GM12873 (cell line): ENCODE measurements at regions not wholly inside any gene's neighbourhood (a gene's known extent, or its start where the extent isn't known, plus 50 kb on each side); places are given as distances from the start of the nearest gene placed in this dataset.

Source experiments
- TF ChIP-seq, protein P1 (sequence below): IDR thresholded peaks from 2 replicates; pipeline ENCODE4 v1.5.1; 2012; ENCODE audit warnings: low read depth, mild to moderate bottlenecking, moderate library complexity, low read length, control low read depth; ENCODE audit not compliant: insufficient read depth; ENCODE audit errors: missing control alignments

- TF ChIP-seq, protein P1, sequence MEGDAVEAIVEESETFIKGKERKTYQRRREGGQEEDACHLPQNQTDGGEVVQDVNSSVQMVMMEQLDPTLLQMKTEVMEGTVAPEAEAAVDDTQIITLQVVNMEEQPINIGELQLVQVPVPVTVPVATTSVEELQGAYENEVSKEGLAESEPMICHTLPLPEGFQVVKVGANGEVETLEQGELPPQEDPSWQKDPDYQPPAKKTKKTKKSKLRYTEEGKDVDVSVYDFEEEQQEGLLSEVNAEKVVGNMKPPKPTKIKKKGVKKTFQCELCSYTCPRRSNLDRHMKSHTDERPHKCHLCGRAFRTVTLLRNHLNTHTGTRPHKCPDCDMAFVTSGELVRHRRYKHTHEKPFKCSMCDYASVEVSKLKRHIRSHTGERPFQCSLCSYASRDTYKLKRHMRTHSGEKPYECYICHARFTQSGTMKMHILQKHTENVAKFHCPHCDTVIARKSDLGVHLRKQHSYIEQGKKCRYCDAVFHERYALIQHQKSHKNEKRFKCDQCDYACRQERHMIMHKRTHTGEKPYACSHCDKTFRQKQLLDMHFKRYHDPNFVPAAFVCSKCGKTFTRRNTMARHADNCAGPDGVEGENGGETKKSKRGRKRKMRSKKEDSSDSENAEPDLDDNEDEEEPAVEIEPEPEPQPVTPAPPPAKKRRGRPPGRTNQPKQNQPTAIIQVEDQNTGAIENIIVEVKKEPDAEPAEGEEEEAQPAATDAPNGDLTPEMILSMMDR, result no peak
Measured at GRCh38 chr4:176953021-176953420, 160.3 kb upstream of the VEGFC start.

DNA sequence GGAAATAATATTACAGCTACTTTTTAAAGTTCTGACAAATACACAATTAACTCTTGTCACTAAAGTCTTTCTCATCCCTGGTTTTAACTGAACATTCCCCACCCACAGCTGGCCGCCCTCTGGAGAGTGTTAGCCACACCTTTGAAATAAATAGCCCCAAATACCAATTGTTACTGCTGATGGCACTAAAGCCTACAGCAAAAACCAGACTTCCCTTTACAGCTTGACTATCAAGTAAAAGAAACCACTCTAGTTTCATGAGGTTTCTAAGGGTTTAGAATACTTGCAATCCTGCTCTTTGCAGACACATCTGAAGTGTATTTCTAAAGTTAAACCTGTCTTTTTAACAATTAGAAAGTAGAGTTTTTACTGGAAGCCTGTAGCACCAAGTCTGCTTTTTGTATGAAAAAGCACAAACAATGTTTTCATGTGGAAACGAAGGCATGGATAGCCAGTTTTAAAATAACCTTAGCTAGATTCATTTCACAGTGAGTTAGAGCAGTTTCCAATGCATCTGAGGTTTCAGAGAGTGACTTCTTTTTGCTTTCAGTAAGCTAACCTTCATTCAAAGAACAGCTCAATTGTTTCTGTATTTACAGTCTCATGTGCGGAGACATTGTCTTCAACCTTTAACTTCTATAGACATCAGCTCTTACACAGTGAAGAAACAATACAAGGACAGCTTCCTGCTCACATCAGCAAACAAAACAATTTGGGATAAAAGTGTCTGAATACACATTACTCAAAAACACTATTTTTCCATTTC is 164.8 kb upstream of the VEGFC start:
- TF ChIP-seq, protein P1, result no peak

- TF ChIP-seq, protein P1, result no peak
Measured at GRCh38 chr4:176959980-176960379, 167.3 kb upstream of the VEGFC start.

DNA sequence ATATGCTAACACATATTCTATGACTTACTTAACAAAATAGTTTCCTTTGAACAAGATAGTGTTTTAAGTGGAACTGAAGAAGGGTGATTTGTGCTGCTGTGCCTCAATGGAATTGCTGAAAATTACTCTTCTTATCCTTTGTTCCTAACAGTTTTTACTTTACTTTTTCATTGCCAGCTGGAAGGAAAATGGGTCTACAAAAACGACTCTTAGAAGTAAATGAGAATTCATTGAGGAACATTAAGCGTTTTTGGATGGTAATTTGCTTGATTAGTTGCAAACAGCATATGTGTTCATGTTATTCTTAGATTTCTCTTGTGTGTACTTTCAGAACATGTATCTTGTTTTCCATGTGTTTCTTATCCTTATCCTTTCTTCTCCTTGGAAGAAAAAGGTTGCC is 170.4 kb upstream of the VEGFC start:
- TF ChIP-seq, protein P1, result no peak

DNA sequence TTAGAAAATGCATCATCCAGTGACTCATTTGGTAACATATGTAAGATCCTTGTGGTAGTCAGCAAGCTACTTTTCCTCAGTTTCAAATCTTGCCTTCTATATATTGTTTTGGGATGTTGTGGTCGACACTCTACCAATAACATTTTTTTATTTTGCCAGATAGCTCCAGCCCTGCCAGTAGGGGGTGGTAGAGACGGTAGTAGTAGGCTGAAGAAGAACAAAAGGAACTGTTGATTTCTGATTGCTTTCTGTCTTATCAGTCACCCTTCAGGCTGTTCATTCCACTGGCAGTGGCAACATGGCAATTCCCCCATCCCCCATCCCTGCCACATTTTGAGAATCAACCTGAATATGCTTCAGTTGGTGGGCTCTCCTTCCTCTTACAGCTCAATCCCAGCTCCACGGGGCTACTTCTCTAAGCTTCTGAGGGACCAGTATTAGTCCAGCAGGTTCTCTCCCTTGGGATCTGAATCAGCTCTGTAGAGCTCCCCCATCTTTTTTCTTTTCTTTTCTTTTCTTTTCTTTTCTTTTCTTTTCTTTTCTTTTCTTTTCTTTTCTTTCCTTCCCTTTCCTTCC is 171.5 kb upstream of the VEGFC start:
- TF ChIP-seq, protein P1, result peak; percentile 53

DNA sequence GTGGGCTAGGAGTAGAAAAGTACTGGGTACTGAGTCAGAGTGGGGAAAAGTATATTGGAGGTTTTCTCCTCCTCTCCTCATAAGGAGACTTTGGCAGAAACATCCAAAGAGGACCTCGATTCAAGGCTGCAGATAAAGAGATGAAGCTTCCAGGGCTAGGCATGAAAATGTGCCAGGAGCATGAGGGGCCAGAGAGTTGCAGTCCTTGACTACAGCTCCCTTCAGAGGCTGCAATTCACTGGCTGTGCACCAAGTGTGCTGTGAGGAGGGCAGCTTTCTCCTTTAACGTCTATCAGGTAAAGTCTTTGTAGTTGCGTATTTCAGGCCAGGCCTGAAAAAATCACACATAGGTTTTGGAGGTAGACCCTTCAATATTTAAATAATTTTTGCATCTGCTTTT is 174.9 kb upstream of the VEGFC start:
- TF ChIP-seq, protein P1, result no peak

DNA sequence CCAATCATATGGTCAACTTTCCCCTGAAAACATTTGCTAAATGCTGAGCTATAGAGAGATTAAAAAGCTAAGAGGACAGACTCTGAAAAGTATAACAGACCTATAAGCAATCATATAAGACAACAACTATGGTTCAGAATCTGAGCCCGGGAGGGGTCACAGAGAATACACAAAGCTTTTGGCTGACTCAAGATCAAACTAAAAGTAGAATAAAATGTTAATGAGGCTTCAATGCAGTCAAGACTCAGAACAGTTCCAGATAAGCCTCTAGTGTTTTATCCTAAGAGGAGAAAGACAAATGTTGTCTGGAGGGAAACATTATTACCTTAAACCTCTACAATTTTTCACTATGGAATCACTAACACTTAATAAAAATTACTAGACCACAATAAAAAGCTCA is 175.4 kb upstream of the VEGFC start:
- TF ChIP-seq, protein P1, result no peak
